PC-9 (cell line): ENCODE measurements at regions not wholly inside any gene's neighbourhood (a gene's known extent, or its start where the extent isn't known, plus 50 kb on each side); places are given as distances from the start of the nearest gene placed in this dataset.

Source experiments
- BruUV-seq: library from RNA; stranded (reverse); fragments of 400-500 nt; replicated peaks from 2 replicates; lab custom pipeline; 2021; lab: Mats Ljungman, UMichigan
- CTCF ChIA-PET: fragments of 300-600 bp; sonication (Branson Sonifier 250); formaldehyde crosslinking; loops from one replicate; lab custom pipeline; 2022; ENCODE audit warnings: antibody characterized with exemption; lab: Charles Lee
- POLR2A ChIA-PET: fragments of 300-600 bp; sonication (Branson Sonifier 250); formaldehyde crosslinking; loops from one replicate; lab custom pipeline; 2022; ENCODE audit warnings: antibody characterized with exemption; ENCODE audit not compliant: unreplicated experiment; lab: Charles Lee
- DNase-seq, 2 experiments: peaks; one replicate each; pipeline versions ENCODE4 v3.0.0 to v3.0.0-alpha.2; 2015 to 2022; ENCODE audit warnings: mixed read lengths in 1 of 2
- H2AFZ ChIP-seq: fragments of 200-600 bp; sonication (generic); 2 replicates; pipeline ENCODE4 v1.8.1; 2017; ENCODE audit warnings: antibody characterized with exemption
- H3F3A ChIP-seq: fragments of 200-600 bp; sonication (generic); 2 replicates; pipeline ENCODE4 v1.8.1; 2017; ENCODE audit warnings: antibody characterized with exemption, mild to moderate bottlenecking, low read depth; ENCODE audit not compliant: insufficient read depth
- H3K27ac ChIP-seq: fragments of 200-600 bp; sonication (generic); 2 replicates; pipeline ENCODE4 v1.6.1; 2016; ENCODE audit warnings: mixed run types
- H3K27me3 ChIP-seq: fragments of 200-600 bp; sonication (generic); 2 replicates; pipeline ENCODE4 v1.6.1; 2016; ENCODE audit warnings: low read depth, mixed run types; ENCODE audit not compliant: insufficient read depth
- H3K36me3 ChIP-seq: fragments of 200-600 bp; sonication (generic); 2 replicates; pipeline ENCODE4 v1.6.1; 2016; ENCODE audit warnings: low read depth, mixed run types
- H3K4me1 ChIP-seq: fragments of 200-600 bp; sonication (generic); replicated peaks from 2 replicates; pipeline ENCODE4 v1.6.1; 2016; ENCODE audit warnings: mixed run types; ENCODE audit not compliant: insufficient read depth
- H3K4me2 ChIP-seq: fragments of 200-600 bp; sonication (generic); 2 replicates; pipeline ENCODE4 v1.6.1; 2017; ENCODE audit warnings: mixed run types
- H3K4me3 ChIP-seq: fragments of 200-600 bp; sonication (generic); 2 replicates; pipeline ENCODE4 v1.6.1; 2016; ENCODE audit warnings: mixed run types
- H3K79me2 ChIP-seq: fragments of 200-600 bp; sonication (generic); 2 replicates; pipeline ENCODE4 v1.6.1; 2017; ENCODE audit warnings: low read depth, mixed run types
- H3K9me2 ChIP-seq: fragments of 200-600 bp; sonication (generic); 2 replicates; pipeline ENCODE4 v1.8.1; 2017; ENCODE audit warnings: mild to moderate bottlenecking; ENCODE audit not compliant: insufficient read depth
- H3K9me3 ChIP-seq: fragments of 200-600 bp; sonication (generic); 2 replicates; pipeline ENCODE4 v1.8.1; 2016; ENCODE audit warnings: low read depth; ENCODE audit not compliant: insufficient read depth
- H4K20me1 ChIP-seq: fragments of 200-600 bp; sonication (generic); 2 replicates; pipeline ENCODE4 v1.8.1; 2017; ENCODE audit not compliant: insufficient read depth
- EZH2 ChIP-seq: fragments of 200-600 bp; sonication (generic); IDR thresholded peaks from 2 replicates; pipeline ENCODE4 v1.8.0; 2017; ENCODE audit warnings: antibody characterized with exemption, low read depth
- intact Hi-C: fragments of 100-400 bp; cut with micrococcal nuclease; formaldehyde crosslinking; loops from one replicate; pipeline ENCODE4 v1.10.0; 2022; ENCODE audit not compliant: unreplicated experiment
- TF ChIP-seq, protein P1 (sequence below): fragments of 200-600 bp; sonication (generic); conservative IDR thresholded peaks from 2 replicates; pipeline ENCODE4 v1.6.1; 2017; ENCODE audit warnings: mixed run types, antibody characterized with exemption, mild to moderate bottlenecking, moderate library complexity

DNA sequence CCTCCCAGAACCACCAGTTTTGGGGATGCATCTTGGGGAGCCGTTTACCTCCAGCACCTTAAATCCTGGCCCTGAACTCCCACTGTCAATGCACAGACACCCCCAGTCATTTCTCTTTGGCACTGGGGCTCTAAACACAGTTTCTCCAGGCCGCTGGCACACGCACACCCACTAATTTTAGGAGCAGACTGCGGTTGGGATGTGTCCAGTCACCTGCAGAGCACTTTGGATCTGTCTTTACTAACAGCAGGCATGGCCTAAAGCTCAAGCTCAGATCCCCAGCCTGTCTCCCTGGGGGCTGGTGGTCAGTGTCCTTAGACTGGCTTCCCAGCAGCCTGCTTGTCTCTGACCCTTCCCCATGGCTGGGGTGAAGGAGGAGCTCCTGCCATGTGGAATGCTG, 49.9 kb downstream of the SYNE3 start:
- H3K4me3 ChIP-seq, result no peak overlapping the region
- no peak for TF ChIP-seq EZH2
- TF ChIP-seq, protein P1, sequence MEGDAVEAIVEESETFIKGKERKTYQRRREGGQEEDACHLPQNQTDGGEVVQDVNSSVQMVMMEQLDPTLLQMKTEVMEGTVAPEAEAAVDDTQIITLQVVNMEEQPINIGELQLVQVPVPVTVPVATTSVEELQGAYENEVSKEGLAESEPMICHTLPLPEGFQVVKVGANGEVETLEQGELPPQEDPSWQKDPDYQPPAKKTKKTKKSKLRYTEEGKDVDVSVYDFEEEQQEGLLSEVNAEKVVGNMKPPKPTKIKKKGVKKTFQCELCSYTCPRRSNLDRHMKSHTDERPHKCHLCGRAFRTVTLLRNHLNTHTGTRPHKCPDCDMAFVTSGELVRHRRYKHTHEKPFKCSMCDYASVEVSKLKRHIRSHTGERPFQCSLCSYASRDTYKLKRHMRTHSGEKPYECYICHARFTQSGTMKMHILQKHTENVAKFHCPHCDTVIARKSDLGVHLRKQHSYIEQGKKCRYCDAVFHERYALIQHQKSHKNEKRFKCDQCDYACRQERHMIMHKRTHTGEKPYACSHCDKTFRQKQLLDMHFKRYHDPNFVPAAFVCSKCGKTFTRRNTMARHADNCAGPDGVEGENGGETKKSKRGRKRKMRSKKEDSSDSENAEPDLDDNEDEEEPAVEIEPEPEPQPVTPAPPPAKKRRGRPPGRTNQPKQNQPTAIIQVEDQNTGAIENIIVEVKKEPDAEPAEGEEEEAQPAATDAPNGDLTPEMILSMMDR, result no peak
- H3F3A ChIP-seq, result peaks cover 14% of the 10 kb centered on the region; the same call in 1 of the 2 replicates
- no TSS peak for BruUV-seq
- H3K27ac ChIP-seq, result no peak overlapping the region
- ChIA-PET POLR2A (no interaction called here), CTCF (no interaction called here)
- intact Hi-C loops, result loop anchor here (5.0 kb wide), 1 partner anchor 81 kb away; no protein-coding TSS in a partner anchor
- H2AFZ ChIP-seq, result no peak overlapping the region
- H3K4me1 ChIP-seq, result peaks cover 24% of the 10 kb centered on the region
- no peaks in the 10 kb centered on the region for H3K36me3 ChIP-seq
- H3K27me3 ChIP-seq, result no peaks in the 10 kb centered on the region
- H3K4me2 ChIP-seq, result no peak overlapping the region
- H3K9me2 ChIP-seq, result no peaks in the 10 kb centered on the region
- no peaks in the 10 kb centered on the region for H3K79me2 ChIP-seq
- no peaks in the 10 kb centered on the region for H3K9me3 ChIP-seq
- H4K20me1 ChIP-seq, result no peaks in the 10 kb centered on the region
- DNase-seq, result no peak

DNA sequence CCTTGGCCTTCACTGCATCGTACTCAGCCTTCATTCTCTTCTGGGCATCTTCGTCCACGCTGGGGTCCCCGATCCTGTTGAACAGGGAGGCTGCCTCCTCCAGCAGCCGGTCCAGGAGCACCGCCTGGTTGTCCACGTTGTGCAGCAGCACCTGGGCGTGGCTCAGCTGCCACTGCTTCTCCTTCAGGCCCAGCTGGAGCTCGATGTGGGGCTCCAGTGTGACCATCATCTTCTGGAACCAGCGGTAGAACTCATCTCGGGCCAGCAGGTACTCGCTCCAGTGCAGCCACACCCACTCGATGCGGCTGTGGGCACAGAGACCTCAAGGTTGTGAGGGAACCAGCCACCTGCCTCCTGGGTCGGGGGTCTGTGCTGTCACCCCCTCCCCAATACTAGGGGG, 50.5 kb downstream of the SYNE3 start:
- Histone ChIP-seq H3K4me1 (peaks cover 29% of the 10 kb centered on the region), H3K36me3 (no peaks in the 10 kb centered on the region), H3K79me2 (no peaks in the 10 kb centered on the region), H2AFZ (no peak overlapping the region), H3K4me2 (no peak overlapping the region), H3K27me3 (no peaks in the 10 kb centered on the region), H3K27ac (no peak overlapping the region), H3K9me3 (no peaks in the 10 kb centered on the region), H3K9me2 (no peaks in the 10 kb centered on the region), H3F3A (peaks cover 19% of the 10 kb centered on the region; the same call in 1 of the 2 replicates), H3K4me3 (no peak overlapping the region), H4K20me1 (no peaks in the 10 kb centered on the region)
- no peak for DNase-seq
- CTCF ChIA-PET, result no interaction called here
- no TSS peak for BruUV-seq
- no peak for TF ChIP-seq EZH2
- TF ChIP-seq, protein P1, result no peak
- POLR2A ChIA-PET, result no interaction called here
- intact Hi-C loops, result loop anchor here (5.0 kb wide), 1 partner anchor 81 kb away; no protein-coding TSS in a partner anchor

DNA sequence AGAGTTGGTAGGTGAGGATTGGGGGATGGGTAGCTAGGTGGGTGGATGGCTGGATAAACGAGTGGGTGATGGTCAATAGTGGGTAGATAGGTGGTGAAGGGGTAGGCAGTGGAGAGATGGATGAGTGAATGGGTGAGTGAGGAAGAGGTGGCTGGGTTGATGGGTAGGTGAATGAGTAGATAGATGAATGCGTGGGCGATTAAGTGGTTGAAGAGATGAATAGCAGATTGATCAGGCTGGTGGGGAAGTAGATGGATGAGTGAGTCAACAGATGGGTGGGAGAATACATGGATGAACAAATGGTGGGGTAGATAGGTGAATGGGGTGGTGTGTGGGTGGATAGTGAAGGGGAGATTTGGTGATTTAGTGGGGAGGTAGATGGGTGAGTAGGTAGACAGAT, 51.1 kb downstream of the SYNE3 start:
- no peaks in the 10 kb centered on the region for H3K9me3 ChIP-seq
- H3K27me3 ChIP-seq, result no peaks in the 10 kb centered on the region
- no TSS peak for BruUV-seq
- no peaks in the 10 kb centered on the region for H3K79me2 ChIP-seq
- TF ChIP-seq EZH2, result no peak
- TF ChIP-seq, protein P1, result no peak
- peaks cover 24% of the 10 kb centered on the region; the same call in 1 of the 2 replicates for H3F3A ChIP-seq
- ChIA-PET CTCF (no interaction called here), POLR2A (no interaction called here)
- H3K4me1 ChIP-seq, result peaks cover 34% of the 10 kb centered on the region
- no peak overlapping the region for H3K27ac ChIP-seq
- H3K36me3 ChIP-seq, result no peaks in the 10 kb centered on the region
- DNase-seq, result no peak
- H3K4me2 ChIP-seq, result no peak overlapping the region
- H3K4me3 ChIP-seq, result no peak overlapping the region
- H3K9me2 ChIP-seq, result no peaks in the 10 kb centered on the region
- intact Hi-C loops, result loop anchor here (5.0 kb wide), 1 partner anchor 82 kb away; no protein-coding TSS in a partner anchor
- H4K20me1 ChIP-seq, result no peaks in the 10 kb centered on the region
- H2AFZ ChIP-seq, result no peak overlapping the region
